GM12892 (cell line): ENCODE measurements at regions not wholly inside any gene's neighbourhood (a gene's known extent, or its start where the extent isn't known, plus 50 kb on each side); places are given as distances from the start of the nearest gene placed in this dataset.

ENCODE experiments used
- DNase-seq: peaks from one replicate; pipeline ENCODE4 v3.0.0; 2011; ENCODE audit not compliant: insufficient read length
- FAIRE-seq: peaks from 2 replicates; lab custom pipeline; 2011; peaks lifted over from hg19 to GRCh38; lab: Jason Lieb, UNC
- POLR2A ChIP-seq: IDR thresholded peaks from 2 replicates; pipeline ENCODE4 v1.6.1; 2011; ENCODE audit warnings: low read depth, low read length, control low read depth
- POLR2AphosphoS5 ChIP-seq: IDR thresholded peaks from 2 replicates; pipeline ENCODE4 v1.6.1; 2011; ENCODE audit warnings: low read depth, low read length, control low read depth
- TAF1 ChIP-seq: IDR thresholded peaks from 2 replicates; pipeline ENCODE4 v1.6.1; 2011; ENCODE audit warnings: low read depth, mild to moderate bottlenecking, control low read depth, low read length, borderline replicate concordance

DNA sequence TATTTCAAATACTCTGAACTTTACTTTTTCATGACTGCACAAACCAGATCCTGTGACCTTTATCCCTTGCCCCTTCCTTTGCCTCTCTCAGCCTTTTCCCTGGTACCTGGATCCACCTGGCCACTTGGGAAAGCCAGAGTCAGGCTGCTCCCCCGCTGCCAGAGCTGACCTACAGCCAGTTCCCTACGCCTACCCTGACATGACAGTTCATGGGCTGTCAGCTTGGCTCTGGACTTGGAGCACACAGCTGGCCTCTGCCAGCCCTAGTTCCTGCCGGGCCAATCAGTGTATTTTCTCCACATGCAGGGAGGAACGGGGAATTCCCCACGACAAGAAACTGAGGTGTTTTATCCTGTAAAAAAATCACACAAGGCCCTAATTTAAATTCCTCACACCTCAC lies 382.6 kb downstream of the INSC start:
- FAIRE-seq (no peak), DNase-seq (no peak)
- TF ChIP-seq TAF1 (no peak), POLR2A (no peak), POLR2AphosphoS5 (no peak)

DNA sequence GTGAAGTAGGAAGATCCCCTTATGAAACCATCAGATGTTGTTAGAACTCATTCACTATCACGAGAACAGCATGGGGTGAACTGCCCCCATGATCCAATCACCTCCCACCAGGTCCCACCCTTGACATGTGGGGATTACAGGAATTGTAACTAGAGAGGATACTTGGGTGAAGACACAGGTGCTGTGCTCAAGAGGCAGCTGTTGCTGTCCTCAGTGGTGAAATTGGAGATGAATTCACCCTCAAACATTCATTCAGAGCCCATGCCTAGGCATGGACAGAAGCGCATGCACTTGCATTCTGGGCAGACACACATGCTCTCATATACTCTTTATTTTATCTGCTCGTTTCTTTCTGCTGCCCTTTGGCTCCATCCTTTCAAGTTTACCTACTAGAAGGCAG lies 385.0 kb downstream of the INSC start:
- peak; percentile 9 for FAIRE-seq
- TF ChIP-seq POLR2A (no peak), POLR2AphosphoS5 (no peak), TAF1 (no peak)
- DNase-seq, result no peak

DNA sequence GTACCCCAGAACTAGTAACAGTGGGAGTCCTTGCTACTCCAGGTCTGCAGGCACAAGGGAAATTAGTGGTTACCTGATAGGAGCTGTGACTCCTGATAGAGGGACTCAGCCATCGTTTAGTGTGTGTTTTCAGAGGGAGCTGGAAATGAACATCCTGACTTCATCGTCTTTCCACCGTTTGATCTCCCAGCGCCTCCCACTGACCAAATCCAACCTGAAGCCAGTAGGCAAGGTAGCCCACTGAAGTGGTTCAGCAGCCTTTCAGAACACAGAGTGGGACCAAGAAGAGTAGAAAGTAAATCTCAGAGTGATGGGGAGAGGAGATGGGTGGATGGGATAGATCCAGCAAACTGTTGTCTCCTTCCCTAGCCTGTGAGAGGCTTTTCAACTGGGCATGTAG lies 385.9 kb downstream of the INSC start:
- FAIRE-seq (no peak), DNase-seq (no peak)
- no peak for TF ChIP-seq TAF1
- TF ChIP-seq POLR2A, result no peak
- no peak for TF ChIP-seq POLR2AphosphoS5

DNA sequence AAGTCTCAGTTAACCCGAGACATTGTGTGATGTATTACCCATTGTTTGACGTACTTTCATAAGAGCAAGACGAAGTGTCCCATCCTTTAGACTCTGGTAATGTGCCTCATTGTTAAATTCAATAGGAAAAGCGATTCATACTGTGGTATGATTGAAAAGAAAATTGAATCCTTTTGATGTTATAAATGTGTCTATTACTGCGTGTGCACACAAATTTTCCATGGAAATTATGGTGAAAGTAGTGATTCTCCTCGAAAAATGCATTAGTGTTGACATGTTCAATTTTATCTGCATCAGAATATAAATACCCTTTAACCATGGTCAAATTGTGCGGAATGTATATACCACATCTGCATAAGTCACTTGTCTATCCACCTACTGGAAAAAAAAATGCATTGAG lies 386.8 kb downstream of the INSC start:
- no peak for FAIRE-seq
- no peak for DNase-seq

DNA sequence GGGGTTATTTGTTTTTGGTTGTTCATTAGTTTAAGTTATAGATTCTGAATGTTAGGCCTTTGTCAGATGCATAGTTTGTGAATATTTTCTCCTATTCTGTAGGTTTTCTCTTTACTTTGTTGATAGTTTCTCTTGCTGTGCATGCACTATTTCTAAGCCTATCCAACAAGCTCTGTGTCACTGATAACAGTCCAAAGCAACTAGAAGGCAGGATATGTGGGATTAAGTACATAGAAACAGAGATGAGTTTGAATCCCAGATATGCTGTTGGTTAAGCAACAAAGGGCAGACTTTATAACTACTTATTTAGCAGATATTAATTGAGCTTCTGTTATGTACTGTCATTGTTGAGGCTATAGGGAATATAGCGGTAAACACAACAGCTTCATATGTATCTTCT lies 390.4 kb downstream of the INSC start:
- FAIRE-seq (no peak), DNase-seq (no peak)
- TF ChIP-seq POLR2AphosphoS5, result no peak
- no peak for TF ChIP-seq POLR2A
- no peak for TF ChIP-seq TAF1

More for the DNA sequence above, 386.8 kb downstream of the INSC start:
- TF ChIP-seq TAF1, result no peak
- TF ChIP-seq POLR2A, result no peak
- TF ChIP-seq POLR2AphosphoS5, result no peak

DNA sequence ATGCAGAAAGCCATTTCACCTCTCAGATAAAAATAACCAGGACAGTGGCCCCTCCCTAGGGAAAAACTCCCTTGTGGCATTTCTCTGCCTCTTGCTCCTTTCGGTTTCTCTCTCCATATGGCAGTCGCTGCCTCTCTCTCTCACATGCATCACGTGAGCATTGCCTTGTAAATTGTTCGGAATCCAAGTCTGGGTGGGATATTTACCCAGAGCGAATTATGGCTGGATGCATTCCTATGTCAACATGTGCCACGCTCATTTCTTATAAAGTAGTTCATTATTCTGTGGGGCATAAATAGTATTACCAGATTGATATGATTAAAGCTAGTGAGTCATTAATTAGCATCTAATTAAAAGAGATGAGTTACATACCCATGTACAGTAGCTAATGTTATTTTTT lies 392.9 kb downstream of the INSC start:
- DNase-seq, result no peak
- no peak for FAIRE-seq
- TF ChIP-seq TAF1 (no peak), POLR2A (no peak)

DNA sequence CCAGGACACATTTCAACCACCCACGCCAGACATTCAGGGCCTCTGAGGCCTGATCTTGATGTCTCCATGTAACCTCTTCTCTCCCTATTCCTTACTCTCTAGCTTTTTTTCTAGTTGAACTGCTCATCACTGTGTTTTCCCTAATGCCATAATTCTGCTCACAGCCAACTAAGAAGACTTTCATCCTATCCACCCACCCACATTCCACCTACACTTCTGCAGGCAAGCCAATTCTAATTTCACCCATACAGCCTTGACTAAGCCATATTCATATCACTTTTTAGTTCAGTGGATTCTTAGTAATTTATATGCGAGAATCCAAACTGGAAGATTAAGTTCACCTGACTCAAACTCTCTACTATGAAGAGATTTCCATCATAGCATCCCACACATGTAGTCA lies 394.4 kb downstream of the INSC start:
- FAIRE-seq, result no peak
- DNase-seq, result no peak
- no peak for TF ChIP-seq POLR2AphosphoS5
- no peak for TF ChIP-seq POLR2A
- TF ChIP-seq TAF1, result no peak

DNA sequence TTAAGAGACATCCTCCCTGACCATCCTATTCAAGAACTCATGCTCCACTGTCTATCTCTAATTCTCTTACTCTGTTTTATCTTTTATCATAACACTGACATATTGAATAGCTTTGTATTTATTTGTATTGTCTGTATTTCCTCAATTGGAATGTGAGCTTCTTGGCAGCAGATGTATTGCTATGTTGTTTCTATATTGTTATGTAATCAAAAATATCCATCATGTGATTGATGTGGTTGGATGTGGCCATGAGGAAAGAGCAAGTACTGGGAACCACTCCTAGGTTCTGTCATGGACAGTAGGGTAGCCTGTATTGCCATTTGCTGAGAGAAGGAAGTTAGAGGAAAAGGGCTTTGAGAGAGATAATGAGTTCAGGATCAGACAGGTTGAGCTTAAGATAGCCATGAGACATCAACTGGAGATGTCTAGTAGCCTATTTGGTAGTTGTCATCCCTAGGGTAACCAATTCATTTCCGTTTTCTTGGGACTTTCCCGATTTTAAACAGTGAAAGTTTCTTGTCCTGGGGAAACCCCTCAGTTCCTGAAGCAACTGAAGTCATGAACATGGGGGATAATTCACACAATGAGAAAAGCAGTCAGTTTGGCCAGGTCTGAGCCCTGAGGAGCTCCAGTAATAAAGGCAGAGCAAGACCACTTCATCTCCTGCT lies 404.5 kb downstream of the INSC start:
- peak; percentile 42 for FAIRE-seq
- TF ChIP-seq POLR2AphosphoS5, result no peak
- TF ChIP-seq TAF1, result no peak
- no peak for TF ChIP-seq POLR2A
- DNase-seq, result no peak

DNA sequence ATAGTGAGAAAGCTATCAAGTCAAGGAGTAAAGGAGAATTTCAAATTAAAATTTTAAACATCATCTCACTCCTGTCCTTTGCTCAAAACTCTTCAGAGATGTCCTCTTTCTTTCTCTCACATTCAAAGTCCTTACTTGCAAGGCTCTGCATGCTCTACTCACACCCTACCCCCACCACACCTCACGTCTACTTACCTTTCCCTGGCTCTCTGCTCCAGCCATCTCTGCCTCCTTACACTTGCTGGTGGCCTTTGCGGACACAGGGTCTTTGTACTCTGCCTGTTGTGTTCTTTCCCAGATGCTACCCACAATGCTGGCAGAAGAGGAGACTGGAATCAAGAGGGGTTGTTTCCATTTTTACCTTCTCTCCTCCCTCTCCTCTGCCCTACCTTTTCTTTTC lies 405.2 kb downstream of the INSC start:
- DNase-seq, result no peak
- TF ChIP-seq POLR2A (no peak), TAF1 (no peak), POLR2AphosphoS5 (no peak)
- peak; percentile 64 for FAIRE-seq

DNA sequence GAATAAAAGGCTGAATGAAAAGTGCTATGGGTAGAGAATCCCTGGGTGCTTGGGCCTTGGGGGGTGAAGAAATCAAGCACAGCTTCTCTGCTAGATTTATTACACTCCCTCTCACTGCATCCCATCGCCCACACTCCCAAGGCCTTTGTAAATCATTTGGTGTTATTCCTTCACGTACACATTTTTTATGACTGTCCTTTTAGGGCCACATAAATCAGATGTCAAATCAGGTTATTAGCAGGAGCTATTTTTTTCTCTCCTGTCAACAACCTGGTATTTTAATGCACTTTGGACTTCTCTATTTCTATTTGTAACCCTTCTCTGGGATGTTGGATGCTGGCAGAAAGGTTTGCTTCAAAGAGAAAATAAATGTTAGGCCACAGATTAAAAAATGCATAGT lies 408.8 kb downstream of the INSC start:
- no peak for FAIRE-seq
- no peak for TF ChIP-seq POLR2AphosphoS5
- no peak for TF ChIP-seq TAF1
- no peak for TF ChIP-seq POLR2A
- DNase-seq, result no peak

DNA sequence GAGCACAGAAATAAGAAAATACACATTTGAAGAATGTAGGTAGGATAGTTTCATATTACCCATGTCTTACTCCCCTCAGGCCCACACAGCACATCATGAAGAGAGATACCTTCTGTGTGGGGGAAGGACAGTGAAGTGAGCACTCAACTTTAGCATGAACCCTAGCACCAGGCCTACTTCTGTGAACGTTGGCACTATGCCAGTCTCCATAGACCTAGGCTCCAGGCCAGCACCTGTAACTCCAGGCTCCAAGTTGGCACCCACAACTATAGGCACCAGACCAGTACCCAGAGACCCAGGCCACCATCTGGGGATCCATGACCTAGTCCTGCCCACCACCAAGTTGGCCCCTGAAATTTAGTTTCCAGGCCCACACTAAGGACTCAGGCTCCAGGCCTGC lies 410.9 kb downstream of the INSC start:
- no peak for DNase-seq
- no peak for TF ChIP-seq TAF1
- TF ChIP-seq POLR2AphosphoS5, result no peak
- TF ChIP-seq POLR2A, result no peak
- no peak for FAIRE-seq

DNA sequence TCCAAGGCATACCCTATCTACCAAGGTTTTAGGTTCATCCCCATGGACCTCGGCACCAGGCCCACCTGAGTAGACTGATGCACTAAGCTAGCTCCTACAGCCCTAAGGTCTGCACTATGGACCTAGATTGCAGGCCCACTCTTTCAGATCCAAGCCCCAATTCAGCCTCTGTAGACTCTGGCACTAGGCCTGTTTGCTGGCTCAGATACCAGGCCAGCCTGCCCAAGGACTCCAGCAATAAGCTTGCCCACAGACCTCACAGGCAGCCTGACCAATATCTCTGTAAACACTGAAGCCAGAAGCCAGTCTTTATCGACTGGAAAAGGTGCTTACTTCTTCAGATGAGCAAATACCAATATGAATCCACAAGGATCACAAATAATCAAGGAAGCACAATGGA lies 411.3 kb downstream of the INSC start:
- TF ChIP-seq TAF1 (no peak), POLR2AphosphoS5 (no peak), POLR2A (no peak)
- no peak for DNase-seq
- FAIRE-seq, result no peak
